IMR-90 (cell line): ENCODE measurements at regions not wholly inside any gene's neighbourhood (a gene's known extent, or its start where the extent isn't known, plus 50 kb on each side); places are given as distances from the start of the nearest gene placed in this dataset.

Experiments used
- ATAC-seq: fragments of 200-7000 bp; cut with Tn5 transposase; 2 replicates; pipeline ENCODE4 v1.9.1; 2020; ENCODE audit warnings: low read depth, mild to moderate bottlenecking, moderate library complexity
- BruUV-seq: library from RNA; stranded (reverse); fragments of 400-500 nt; replicated peaks from 2 replicates; lab custom pipeline; 2021; lab: Mats Ljungman, UMichigan
- CTCF ChIA-PET: fragments of 300-600 bp; formaldehyde crosslinking; extraction: SDS; loops from one replicate; lab custom pipeline; 2021; ENCODE audit warnings: antibody characterized with exemption; lab: Yijun Ruan, JAX
- POLR2A ChIA-PET: fragments of 300-600 bp; sonication (Branson Sonifier 250); formaldehyde crosslinking; loops from one replicate; lab custom pipeline; 2022; ENCODE audit warnings: antibody characterized with exemption; ENCODE audit not compliant: unreplicated experiment; lab: Charles Lee
- DNase-seq: peaks from one replicate; pipeline ENCODE4 v3.0.0; 2013
- H2AFZ ChIP-seq: replicated peaks from 2 replicates; pipeline ENCODE3; 2013; ENCODE audit warnings: low read length, mild to moderate bottlenecking; ENCODE audit not compliant: poor library complexity
- H2AK5ac ChIP-seq: 2 replicates; pipeline ENCODE4 v1.6.1; 2013; ENCODE audit warnings: low read depth, low read length, inconsistent platforms
- H2AK9ac ChIP-seq: replicated peaks from 2 replicates; pipeline ENCODE3; 2013; ENCODE audit warnings: mild to moderate bottlenecking, low read depth, low read length, moderate library complexity; ENCODE audit not compliant: poor library complexity
- H2BK120ac ChIP-seq: 2 replicates; pipeline ENCODE4 v1.6.1; 2013; ENCODE audit warnings: low read depth, low read length, inconsistent platforms
- H2BK15ac ChIP-seq: 3 replicates; pipeline ENCODE4 v1.6.1; 2013; ENCODE audit warnings: low read depth, low read length, inconsistent platforms
- H2BK20ac ChIP-seq: 2 replicates; pipeline ENCODE4 v1.6.1; 2013; ENCODE audit warnings: low read depth, mild to moderate bottlenecking, inconsistent platforms, low read length, moderate library complexity
- H2BK5ac ChIP-seq: 2 replicates; pipeline ENCODE4 v1.6.1; 2013; ENCODE audit warnings: mild to moderate bottlenecking, low read depth, low read length, inconsistent platforms; ENCODE audit not compliant: poor library complexity, severe bottlenecking
- H3K14ac ChIP-seq: replicated peaks from 2 replicates; pipeline ENCODE4 v1.6.1; 2013; ENCODE audit warnings: low read depth, low read length, inconsistent platforms
- H3K18ac ChIP-seq: 2 replicates; pipeline ENCODE4 v1.6.1; 2013; ENCODE audit warnings: low read depth, low read length, control low read depth
- H3K23ac ChIP-seq: 2 replicates; pipeline ENCODE4 v1.6.1; 2013; ENCODE audit warnings: low read depth, low read length, inconsistent platforms
- H3K27ac ChIP-seq: 2 replicates; pipeline ENCODE4 v1.5.1; 2013; ENCODE audit warnings: mild to moderate bottlenecking, control low read depth, low read length; ENCODE audit not compliant: insufficient read depth
- H3K27me3 ChIP-seq: 2 replicates; pipeline ENCODE4 v1.6.1; 2013; ENCODE audit warnings: low read length; ENCODE audit not compliant: control insufficient read depth, insufficient read depth
- H3K36me3 ChIP-seq: 2 replicates; pipeline ENCODE4 v1.6.1; 2013; ENCODE audit warnings: low read length, mixed read lengths; ENCODE audit not compliant: control insufficient read depth, insufficient read depth
- H3K4ac ChIP-seq: 2 replicates; pipeline ENCODE4 v1.6.1; 2013; ENCODE audit warnings: low read depth, low read length, inconsistent platforms
- H3K4me1 ChIP-seq: 2 replicates; pipeline ENCODE4 v1.6.1; 2013; ENCODE audit warnings: low read length, mixed read lengths; ENCODE audit not compliant: control insufficient read depth, insufficient read depth
- H3K4me2 ChIP-seq: 2 replicates; pipeline ENCODE4 v1.6.1; 2013; ENCODE audit warnings: low read depth, mild to moderate bottlenecking, control low read depth, low read length, moderate library complexity
- H3K4me3 ChIP-seq: 2 replicates; pipeline ENCODE4 v1.5.1; 2013; ENCODE audit warnings: low read depth, mild to moderate bottlenecking, control low read depth, low read length, moderate library complexity; ENCODE audit not compliant: insufficient read depth
- H3K56ac ChIP-seq: 2 replicates; pipeline ENCODE4 v1.6.1; 2013; ENCODE audit warnings: low read length, inconsistent platforms; ENCODE audit not compliant: insufficient read depth; ENCODE audit errors: extremely low read depth
- H3K79me1 ChIP-seq, 2 experiments: 2 replicates each; pipeline ENCODE4 v1.6.1; 2013; ENCODE audit warnings: low read length in 2 of 2, inconsistent platforms in 1 of 2, low read depth in 1 of 2
- H3K9ac ChIP-seq: 2 replicates; pipeline ENCODE4 v1.6.1; 2013; ENCODE audit warnings: low read depth, low read length, control low read depth
- H3K9me1 ChIP-seq: 2 replicates; pipeline ENCODE4 v1.6.1; 2013; ENCODE audit warnings: low read length, inconsistent platforms; ENCODE audit not compliant: insufficient read depth
- H3K9me3 ChIP-seq: 2 replicates; pipeline ENCODE4 v1.6.1; 2013; ENCODE audit warnings: low read length; ENCODE audit not compliant: control insufficient read depth, insufficient read depth
- H4K20me1 ChIP-seq: 2 replicates; pipeline ENCODE4 v1.6.1; 2013; ENCODE audit warnings: low read length, inconsistent platforms; ENCODE audit not compliant: insufficient read depth
- H4K5ac ChIP-seq: 2 replicates; pipeline ENCODE4 v1.6.1; 2013; ENCODE audit warnings: mild to moderate bottlenecking, low read depth, low read length, control low read depth
- H4K8ac ChIP-seq, 2 experiments: 2 replicates each; pipeline ENCODE4 v1.6.1; 2013; ENCODE audit warnings: low read depth in 2 of 2, low read length in 2 of 2, control low read depth in 1 of 2, inconsistent platforms in 1 of 2
- H4K91ac ChIP-seq: 2 replicates; pipeline ENCODE4 v1.6.1; 2013; ENCODE audit warnings: low read depth, low read length, inconsistent platforms; ENCODE audit not compliant: insufficient read depth
- CEBPB ChIP-seq: IDR thresholded peaks from 2 replicates; pipeline ENCODE4 v1.6.1; 2012; ENCODE audit warnings: low read depth, low read length, improper control_type of control experiment
- CHD1 ChIP-seq: IDR thresholded peaks from 2 replicates; pipeline ENCODE4 v1.6.1; 2012; ENCODE audit warnings: low read depth, low read length, improper control_type of control experiment
- FOS ChIP-seq: fragments of 150-350 bp; IDR thresholded peaks from 2 replicates; pipeline ENCODE4 v1.6.1; 2016; ENCODE audit warnings: low read depth, low read length
- MAFK ChIP-seq: IDR thresholded peaks from 2 replicates; pipeline ENCODE4 v1.6.1; 2012; ENCODE audit warnings: low read depth, low read length, improper control_type of control experiment
- MAZ ChIP-seq: IDR thresholded peaks from 2 replicates; pipeline ENCODE4 v1.6.1; 2012; ENCODE audit warnings: low read depth, mild to moderate bottlenecking, low read length, improper control_type of control experiment, moderate library complexity, borderline replicate concordance
- MXI1 ChIP-seq: IDR thresholded peaks from 2 replicates; pipeline ENCODE4 v1.6.1; 2012; ENCODE audit warnings: low read depth, mild to moderate bottlenecking, low read length, moderate library complexity, borderline replicate concordance
- NFE2L2 ChIP-seq: fragments of 150-350 bp; IDR thresholded peaks from 2 replicates; pipeline ENCODE4 v1.6.1; 2016; ENCODE audit warnings: low read depth, mild to moderate bottlenecking, low read length
- RAD21 ChIP-seq: IDR thresholded peaks from 2 replicates; pipeline ENCODE4 v1.6.1; 2012; ENCODE audit warnings: low read length, improper control_type of control experiment
- RCOR1 ChIP-seq: IDR thresholded peaks from 2 replicates; pipeline ENCODE4 v1.6.1; 2012; ENCODE audit warnings: mild to moderate bottlenecking, low read length, improper control_type of control experiment; ENCODE audit not compliant: insufficient replicate concordance
- SMC3 ChIP-seq: fragments of 150-350 bp; IDR thresholded peaks from 2 replicates; pipeline ENCODE4 v1.6.1; 2016; ENCODE audit warnings: low read depth, mild to moderate bottlenecking, antibody characterized with exemption, low read length, moderate library complexity
- whole genome bisulfite sequencing, 2 experiments: methylation state at CpG; one replicate each; pipeline versions ENCODE4 v1.1.5 to v1.1.7; 2013; ENCODE audit warnings: missing lambda C conversion rate in 2 of 2; ENCODE audit not compliant: insufficient read length in 1 of 2; ENCODE audit errors: extremely low coverage in 2 of 2; 5-methylcytosine and 5-hydroxymethylcytosine counted together
- dilution Hi-C: fragments of 300-500 bp; cut with HindIII; formaldehyde crosslinking; loops from one replicate; pipeline ENCODE4 v1.14.3; 2018; ENCODE audit warnings: low sequenced_read_pairs; ENCODE audit not compliant: unreplicated experiment
- in situ Hi-C: fragments of 300-500 bp; cut with MboI; formaldehyde crosslinking; loops from 3 replicates; pipeline ENCODE4 v1.14.3; 2019; ENCODE audit warnings: low sequenced_read_pairs, inconsistent platforms, mixed read lengths
- intact Hi-C: fragments of 100-400 bp; cut with micrococcal nuclease; formaldehyde crosslinking; loops from 2 replicates; pipeline ENCODE4 v1.10.0; 2022
- TF ChIP-seq, protein P1 (sequence below): fragments of 150-350 bp; IDR thresholded peaks from 2 replicates; pipeline ENCODE4 v1.6.1; 2016; ENCODE audit warnings: low read depth, mild to moderate bottlenecking, low read length, moderate library complexity, borderline replicate concordance
- TF ChIP-seq, protein P2 (sequence below): conservative IDR thresholded peaks from 2 replicates; pipeline ENCODE4 v1.5.1; 2012; ENCODE audit warnings: mild to moderate bottlenecking, low read depth, low read length, improper control_type of control experiment
- TF ChIP-seq, protein P3 (sequence below): fragments of 150-350 bp; IDR thresholded peaks from 2 replicates; pipeline ENCODE4 v1.6.1; 2017; ENCODE audit warnings: mild to moderate bottlenecking, antibody characterized with exemption, low read length, low read depth

DNA sequence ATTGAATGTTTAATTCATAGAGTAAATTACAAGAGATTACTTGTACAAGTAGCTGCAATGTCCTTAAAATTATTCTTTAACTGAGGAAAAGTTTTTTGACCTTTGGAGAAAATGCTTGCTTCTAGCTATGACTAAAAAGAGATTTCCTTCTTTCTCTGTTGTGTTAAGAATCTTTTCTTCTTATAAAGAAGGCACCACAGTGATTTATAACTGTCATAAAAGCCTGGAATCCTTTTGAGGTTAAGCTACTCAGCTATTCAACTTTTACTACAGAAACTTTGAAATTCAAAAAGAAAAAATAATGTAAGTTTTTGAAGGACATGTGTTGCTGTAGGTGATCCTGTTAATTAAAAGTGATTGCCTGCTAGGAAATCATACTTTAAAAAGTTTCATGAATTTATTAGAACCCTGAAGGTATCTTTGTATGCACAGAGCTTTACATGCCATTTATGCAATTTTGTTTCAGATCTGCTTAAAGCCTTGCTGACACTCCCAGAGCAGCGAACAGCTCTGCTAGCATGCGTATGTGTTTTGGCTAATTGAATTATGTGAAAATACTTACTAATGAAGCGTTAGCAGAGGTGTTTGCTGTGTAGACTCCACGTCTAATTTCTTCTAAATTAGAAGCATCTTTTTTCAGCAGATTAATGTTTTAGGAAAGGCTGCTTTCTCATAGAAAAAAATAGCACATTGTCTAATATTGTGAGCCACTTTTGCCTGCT, 94.7 kb upstream of the SMYD2 start:
- Histone ChIP-seq H3K4me2 (no peak overlapping the region), H3K18ac (no peak overlapping the region), H2AK9ac (no peak overlapping the region), H3K36me3 (no peaks in the 10 kb centered on the region), H2AFZ (no peak overlapping the region), H3K56ac (no peak overlapping the region), H2BK15ac (no peak overlapping the region), H4K5ac (no peak overlapping the region), H2BK20ac (no peak overlapping the region), H3K79me1 (no peaks in the 10 kb centered on the region), H3K23ac (no peak overlapping the region), H3K4ac (no peak overlapping the region), H3K9ac (no peak overlapping the region), H4K91ac (no peak overlapping the region), H3K14ac (no peak overlapping the region), H2AK5ac (no peak overlapping the region), H3K27ac (no peak overlapping the region), H3K9me1 (no peaks in the 10 kb centered on the region), H4K20me1 (no peaks in the 10 kb centered on the region; the same call in 1 of the 2 replicates), H3K4me3 (no peak overlapping the region), H3K4me1 (no peaks in the 10 kb centered on the region), H2BK120ac (no peak overlapping the region), H3K27me3 (peaks cover 39% of the 10 kb centered on the region), H4K8ac (no peak overlapping the region), H3K9me3 (no peaks in the 10 kb centered on the region), H2BK5ac (no peak overlapping the region)
- no TSS peak for BruUV-seq
- DNase-seq: no peak
- no peak for ATAC-seq
- no CpG with 5 or more reads among the region's 4 CpGs for whole genome bisulfite sequencing, 2 experiments
- TF ChIP-seq MXI1 (no peak), CEBPB (no peak), MAZ (no peak), RAD21 (no peak), FOS (no peak), RCOR1 (no peak), NFE2L2 (no peak), MAFK (no peak), SMC3 (no peak), CHD1 (no peak)
- TF ChIP-seq, protein P1, sequence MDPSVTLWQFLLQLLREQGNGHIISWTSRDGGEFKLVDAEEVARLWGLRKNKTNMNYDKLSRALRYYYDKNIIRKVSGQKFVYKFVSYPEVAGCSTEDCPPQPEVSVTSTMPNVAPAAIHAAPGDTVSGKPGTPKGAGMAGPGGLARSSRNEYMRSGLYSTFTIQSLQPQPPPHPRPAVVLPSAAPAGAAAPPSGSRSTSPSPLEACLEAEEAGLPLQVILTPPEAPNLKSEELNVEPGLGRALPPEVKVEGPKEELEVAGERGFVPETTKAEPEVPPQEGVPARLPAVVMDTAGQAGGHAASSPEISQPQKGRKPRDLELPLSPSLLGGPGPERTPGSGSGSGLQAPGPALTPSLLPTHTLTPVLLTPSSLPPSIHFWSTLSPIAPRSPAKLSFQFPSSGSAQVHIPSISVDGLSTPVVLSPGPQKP: no peak
- TF ChIP-seq, protein P2, sequence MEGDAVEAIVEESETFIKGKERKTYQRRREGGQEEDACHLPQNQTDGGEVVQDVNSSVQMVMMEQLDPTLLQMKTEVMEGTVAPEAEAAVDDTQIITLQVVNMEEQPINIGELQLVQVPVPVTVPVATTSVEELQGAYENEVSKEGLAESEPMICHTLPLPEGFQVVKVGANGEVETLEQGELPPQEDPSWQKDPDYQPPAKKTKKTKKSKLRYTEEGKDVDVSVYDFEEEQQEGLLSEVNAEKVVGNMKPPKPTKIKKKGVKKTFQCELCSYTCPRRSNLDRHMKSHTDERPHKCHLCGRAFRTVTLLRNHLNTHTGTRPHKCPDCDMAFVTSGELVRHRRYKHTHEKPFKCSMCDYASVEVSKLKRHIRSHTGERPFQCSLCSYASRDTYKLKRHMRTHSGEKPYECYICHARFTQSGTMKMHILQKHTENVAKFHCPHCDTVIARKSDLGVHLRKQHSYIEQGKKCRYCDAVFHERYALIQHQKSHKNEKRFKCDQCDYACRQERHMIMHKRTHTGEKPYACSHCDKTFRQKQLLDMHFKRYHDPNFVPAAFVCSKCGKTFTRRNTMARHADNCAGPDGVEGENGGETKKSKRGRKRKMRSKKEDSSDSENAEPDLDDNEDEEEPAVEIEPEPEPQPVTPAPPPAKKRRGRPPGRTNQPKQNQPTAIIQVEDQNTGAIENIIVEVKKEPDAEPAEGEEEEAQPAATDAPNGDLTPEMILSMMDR: no peak
- TF ChIP-seq, protein P3, sequence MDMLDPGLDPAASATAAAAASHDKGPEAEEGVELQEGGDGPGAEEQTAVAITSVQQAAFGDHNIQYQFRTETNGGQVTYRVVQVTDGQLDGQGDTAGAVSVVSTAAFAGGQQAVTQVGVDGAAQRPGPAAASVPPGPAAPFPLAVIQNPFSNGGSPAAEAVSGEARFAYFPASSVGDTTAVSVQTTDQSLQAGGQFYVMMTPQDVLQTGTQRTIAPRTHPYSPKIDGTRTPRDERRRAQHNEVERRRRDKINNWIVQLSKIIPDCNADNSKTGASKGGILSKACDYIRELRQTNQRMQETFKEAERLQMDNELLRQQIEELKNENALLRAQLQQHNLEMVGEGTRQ: no peak
- intact Hi-C loops (no loop called here), in situ Hi-C loops (no loop called here), dilution Hi-C loops (no loop called here)
- ChIA-PET POLR2A (no interaction called here), CTCF (interaction anchor here (0.6 to 1.1 kb wide), 2 partner anchors 9 to 54 kb away, joined by 3 to 4 read pairs; no protein-coding TSS in a partner anchor)
